Stimulated activated CD4-positive, alpha-beta T cell treated with anti-CD3 and anti-CD28 coated beads, Interleukin-1b, Interleukin-23, amount 100 ng/mL, for 4 hours (primary cell): ENCODE measurements at regions not wholly inside any gene's neighbourhood (a gene's known extent, or its start where the extent isn't known, plus 50 kb on each side); places are given as distances from the start of the nearest gene placed in this dataset.
"Not testable (repeated sequence)": the region's sequence is repeated elsewhere in the genome, so short reads cannot be mapped to it uniquely, and the experiment has no call there.

Source experiments
- DNase-seq, 2 donors: peaks; one replicate each; pipeline ENCODE4 v3.0.0-alpha.2; 2020; ENCODE audit warnings: low read depth in 2 of 2

GRCh38 chr6:153424719-153425400, 293.8 kb upstream of the RGS17 start:
- DNase-seq: no peak

DNA sequence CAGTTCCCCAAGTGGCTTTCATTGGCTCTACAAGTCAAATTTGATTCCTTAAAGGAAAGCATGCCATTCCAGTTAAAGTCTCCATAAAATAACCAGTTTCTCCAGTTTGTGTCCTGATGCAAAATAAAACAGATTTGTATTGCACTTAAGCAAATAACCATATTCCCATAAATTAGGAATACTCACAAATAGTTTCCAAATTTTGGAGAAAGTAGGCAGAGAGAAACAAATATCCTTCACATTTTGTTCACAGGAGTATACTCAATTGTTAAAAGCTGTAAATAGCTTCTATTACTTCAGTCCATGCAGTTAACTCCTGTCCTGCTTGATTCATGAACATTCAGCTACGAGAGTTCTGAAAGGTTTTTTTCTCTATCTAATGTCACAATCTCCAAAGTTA, 281.4 kb upstream of the RGS17 start:
- DNase-seq: no peak

DNA sequence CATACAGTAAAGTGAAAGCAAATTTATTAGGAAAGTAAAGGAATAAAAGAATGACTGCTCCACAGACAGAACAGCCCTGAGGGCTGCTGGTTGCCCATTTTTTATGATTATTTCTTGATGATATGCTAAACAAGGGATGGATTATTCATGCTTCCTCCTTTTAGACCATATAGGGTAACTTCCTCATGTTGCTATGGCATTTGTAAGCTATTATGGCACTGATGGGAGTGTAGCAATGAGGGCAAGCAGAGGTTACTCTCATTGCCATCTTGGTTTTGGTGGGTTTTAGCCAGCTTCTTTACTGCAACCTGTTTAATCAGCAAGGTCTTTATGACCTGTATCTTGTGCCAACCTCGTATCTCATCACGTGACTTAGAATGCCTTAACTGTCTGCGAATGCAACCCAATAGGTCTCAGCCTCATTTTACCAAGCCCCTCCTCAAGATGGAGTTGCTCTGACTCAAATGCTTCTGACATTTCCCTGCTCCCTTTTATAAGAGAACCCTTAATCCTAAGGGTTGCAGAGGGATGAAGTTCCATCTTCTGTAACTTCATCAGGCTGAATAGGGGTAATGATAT, 280.1 kb upstream of the RGS17 start:
- no peak for DNase-seq

DNA sequence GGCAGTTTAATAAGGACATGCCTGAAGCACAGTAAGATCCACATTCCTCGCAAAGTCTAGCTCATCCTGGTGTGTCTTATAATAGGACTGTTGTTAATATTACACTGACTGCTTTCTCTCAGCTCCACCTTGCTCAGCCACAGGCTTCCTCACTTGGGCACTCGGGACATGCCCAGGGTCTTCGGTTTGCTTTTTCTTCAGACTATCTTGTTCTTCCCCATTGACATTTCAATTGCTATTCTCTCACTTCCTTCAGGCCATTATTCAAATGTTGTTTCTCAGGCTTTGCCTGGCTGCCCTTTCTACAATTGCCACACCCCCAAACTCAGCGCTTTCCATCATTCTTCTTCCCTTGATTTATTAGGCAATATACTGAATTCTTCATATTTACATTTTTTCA, 274.8 kb upstream of the RGS17 start:
- DNase-seq: no peak

DNA sequence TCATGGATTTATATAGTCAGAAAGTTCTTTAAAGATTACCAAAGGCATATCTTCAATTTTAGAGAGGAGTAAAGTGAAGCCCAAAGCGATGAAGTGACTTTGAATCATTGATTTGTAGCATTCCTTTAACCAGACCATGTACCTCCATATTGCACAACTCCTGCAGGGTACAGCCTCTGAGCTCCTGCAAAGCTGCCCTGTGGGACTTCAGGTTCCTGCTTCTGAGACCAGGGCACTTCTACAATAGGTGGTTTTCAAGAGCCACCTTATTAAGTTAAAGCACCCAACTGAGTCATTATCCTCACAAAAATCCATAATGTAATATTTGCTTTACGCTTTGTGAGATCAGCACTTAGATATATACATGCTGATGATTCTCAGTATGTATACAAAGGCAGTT, 270.7 kb upstream of the RGS17 start:
- DNase-seq: no peak

DNA sequence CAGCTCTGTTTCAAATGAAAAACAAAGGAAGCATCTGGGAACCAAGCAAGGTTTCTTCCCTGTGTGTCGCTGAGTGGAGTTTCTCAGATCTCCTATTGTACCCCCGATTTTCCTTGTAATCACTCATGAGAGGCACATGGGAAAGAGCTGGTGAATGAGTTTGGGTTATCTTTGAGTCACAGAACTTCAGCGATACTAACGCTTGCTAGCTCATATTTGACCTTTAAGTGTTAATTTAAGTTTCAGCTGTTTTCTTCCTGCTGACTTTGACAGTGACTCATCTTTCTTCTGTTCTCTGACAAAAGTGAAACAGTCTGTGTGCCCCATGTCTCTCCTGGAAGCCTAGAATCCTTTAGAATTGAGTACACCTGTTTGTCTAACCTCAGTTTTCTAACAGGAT, 261.1 kb upstream of the RGS17 start:
- no peak for DNase-seq

GRCh38 chr6:153373869-153374268, 242.8 kb upstream of the RGS17 start:
- no peak for DNase-seq

DNA sequence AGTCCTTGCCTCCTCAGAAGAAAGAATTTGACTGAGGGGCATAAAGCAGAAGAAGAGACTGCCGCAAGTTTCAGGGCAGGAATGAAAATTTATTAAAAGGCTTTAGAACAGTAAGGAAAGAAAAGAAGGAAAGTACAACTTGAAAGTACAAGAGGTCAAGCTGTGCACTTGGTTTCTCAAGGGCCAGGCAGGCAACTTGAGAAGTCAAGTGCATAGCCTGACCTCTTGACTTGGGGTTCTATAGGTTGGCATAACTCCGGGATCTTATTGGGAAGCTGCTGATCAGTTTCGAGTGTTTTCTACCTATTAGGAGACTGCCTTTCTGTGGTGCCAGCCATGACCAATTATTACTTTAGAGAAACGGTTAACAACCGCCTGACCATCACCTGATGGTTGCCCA, 237.0 kb upstream of the RGS17 start:
- DNase-seq: no peak

GRCh38 chr6:153367021-153367420, 235.9 kb upstream of the RGS17 start:
- DNase-seq: no peak

GRCh38 chr6:153357391-153357790, 226.3 kb upstream of the RGS17 start:
- DNase-seq: no peak

DNA sequence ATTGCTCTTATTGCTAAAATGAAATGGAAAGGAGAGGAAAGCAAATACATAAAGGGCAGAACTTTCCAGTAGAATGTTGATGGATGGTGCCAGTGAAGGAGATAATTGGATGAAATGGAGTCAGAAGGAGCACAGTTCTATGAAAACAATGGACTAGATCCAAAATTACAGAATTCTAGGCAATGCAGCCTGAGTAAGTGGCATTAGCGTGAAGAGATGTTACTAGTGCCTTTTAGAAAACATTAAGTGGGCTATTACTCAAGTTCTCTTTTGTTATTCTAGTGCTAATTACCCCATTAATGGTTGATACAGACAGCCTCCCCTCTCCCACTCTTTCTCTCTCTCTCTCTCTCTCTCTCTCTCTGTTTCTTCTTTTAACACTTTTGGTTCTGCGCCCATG, 209.5 kb upstream of the RGS17 start:
- no peak for DNase-seq

DNA sequence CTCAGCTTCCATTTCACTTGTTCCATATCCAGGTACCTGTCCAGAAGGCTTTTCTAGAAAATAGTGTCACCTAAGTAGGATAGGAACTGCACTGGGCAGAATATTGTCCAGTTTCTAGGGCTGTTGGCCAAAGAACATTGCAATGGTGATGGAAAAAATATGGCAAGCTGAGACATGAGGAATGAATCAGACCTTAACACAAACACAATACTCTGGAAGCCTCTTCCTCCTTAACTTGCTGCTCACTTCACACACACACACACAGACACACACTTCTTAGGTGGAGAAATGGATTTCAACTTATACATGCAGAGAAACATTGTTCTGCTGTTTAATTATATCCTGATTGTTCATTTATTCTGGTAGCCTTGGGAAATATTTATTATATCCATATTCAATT, 203.0 kb upstream of the RGS17 start:
- no peak for DNase-seq

DNA sequence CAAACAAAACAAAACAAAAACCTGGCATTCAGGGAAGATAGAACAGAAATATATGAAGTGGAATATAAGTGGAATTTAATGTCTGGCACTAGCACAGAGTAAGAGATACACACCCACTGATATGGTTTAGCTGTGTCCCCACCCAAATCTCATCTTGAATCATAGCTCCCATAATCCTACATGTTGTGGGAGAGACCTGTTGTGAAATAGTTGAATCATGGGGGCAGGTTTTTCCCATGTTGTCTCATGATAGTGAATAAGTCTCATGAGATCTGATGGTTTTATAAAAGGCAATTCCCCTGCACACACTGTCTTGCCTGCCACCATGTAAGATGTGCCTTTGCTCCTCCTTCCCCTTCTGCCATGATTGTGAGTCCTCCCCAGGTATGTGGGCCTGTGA, 200.1 kb upstream of the RGS17 start:
- not testable (repeated sequence) for DNase-seq

DNA sequence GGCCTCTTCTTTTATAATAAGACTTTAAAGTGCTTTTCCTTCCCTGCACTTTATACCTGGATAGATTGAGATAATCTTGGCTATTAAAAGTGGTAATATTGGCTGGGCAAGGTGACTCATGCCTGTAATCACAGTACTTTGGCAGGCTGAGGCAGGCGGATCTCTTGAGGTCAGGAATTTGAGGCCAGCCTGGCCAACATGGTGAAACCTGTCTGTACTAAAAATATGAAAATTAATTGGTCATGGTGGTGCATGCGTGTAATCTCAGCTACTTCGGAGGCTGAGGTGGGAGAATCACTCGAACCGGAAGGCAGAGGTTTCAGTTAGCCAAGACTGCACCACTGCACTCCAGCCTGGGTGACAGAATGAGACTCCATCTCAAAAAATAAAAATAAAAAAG, 197.1 kb upstream of the RGS17 start:
- no peak for DNase-seq

DNA sequence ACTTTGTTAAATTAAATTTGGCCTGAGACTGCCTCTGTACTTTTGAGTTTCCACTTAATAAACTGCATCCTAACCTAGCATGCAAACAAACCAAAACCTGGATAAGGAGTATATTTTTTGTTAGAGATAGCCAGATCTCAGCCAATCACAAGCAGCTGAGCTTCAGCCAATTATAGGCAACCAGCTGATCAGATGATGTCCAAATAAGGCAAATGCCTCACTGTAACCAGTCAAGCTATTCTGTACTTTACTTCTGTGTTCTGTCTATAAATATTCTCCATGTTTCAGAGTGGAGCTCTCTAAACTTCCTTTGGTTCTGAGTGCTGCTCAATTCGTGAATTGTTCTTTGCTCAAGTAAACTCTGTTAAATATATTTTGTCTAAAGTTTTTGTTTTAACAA, 194.6 kb upstream of the RGS17 start:
- no peak for DNase-seq

GRCh38 chr6:153312634-153313033, 181.6 kb upstream of the RGS17 start:
- DNase-seq: peak in 1 of 2 donors; percentile 4

GRCh38 chr6:153309651-153310050, 178.6 kb upstream of the RGS17 start:
- no peak for DNase-seq

DNA sequence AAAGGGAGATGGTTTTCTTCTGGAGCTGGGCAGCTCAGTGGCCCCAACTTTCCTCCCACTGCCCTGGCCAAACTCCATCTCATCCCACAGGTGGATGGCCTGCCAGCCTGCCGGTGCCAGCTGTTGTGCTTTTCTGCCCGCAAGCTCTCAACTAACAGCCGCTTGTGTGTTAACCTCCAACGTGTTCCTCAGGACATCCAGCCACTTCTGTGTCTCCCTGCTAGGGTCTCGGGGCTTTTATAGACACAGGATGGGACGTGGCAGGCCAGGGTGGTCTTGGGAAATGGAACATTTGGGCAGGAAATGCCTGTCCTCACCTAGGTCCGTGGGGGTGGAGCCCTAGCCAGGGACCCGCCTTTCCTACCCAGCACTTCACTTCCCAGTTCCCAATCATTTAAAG, 171.1 kb upstream of the RGS17 start:
- no peak for DNase-seq

DNA sequence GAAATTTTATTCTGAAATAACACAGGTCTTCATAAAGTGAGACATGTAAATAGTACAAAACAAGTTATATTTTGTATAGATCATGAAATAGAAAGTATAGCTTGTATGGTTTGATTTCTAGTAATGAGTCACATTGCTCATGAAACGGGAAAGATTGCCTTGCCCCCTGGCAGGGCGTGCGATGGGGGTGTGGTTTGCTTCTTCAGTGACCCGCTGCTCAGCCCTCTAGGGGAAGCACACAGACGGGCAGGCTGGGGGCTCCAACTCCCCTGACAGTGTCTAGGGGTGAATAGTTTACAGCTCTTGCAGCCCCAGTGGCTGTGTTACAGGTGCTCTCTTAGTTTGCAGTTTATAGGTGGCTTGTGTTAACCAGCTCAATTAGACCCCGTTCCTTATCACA, 170.5 kb upstream of the RGS17 start:
- DNase-seq: no peak

DNA sequence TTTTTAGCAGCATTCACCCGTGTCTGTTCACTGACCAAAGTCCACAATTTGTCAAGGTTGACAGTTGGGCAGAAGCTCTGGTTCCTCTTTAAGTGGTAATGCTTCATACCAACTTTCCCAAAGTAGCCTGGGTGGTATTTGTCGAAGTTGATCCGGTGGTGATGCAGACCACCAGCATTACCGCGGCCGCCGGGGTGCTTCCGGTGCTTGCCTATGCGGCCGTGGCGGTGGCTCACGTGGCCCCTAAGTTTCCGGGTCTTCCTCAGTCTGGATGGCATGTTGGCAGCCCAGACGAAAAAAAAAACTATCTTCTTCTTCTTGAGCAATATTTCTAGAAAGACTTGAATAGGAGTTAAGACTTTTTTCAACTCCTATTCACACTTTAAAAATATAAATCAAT, 151.4 kb upstream of the RGS17 start:
- DNase-seq: not testable (repeated sequence)

GRCh38 chr6:153275997-153276396, 144.9 kb upstream of the RGS17 start:
- DNase-seq: no peak

GRCh38 chr6:153272201-153272980, 141.3 kb upstream of the RGS17 start:
- DNase-seq: no peak

DNA sequence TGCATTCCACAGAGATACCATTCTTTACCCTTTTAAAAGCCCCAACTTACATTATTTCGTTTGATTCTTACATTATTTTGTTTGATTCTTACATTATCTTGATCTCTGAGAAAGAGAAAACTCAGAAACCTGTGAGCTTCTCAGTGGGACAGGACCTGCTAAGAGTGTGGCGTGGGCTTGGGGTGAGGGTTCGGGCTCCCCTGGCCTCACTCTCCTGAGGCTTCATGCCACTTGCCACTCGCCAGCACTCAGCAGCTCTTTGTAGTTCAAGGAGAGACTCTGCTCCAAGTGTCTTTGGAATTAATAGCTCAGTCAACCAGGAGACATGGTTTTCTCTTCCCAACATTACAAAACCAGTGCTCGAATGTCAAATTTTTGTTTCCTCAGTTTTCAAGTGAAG, 132.4 kb upstream of the RGS17 start:
- DNase-seq: no peak
